ENCODE measurements at regions not wholly inside any gene's neighbourhood (a gene's known extent, or its start where the extent isn't known, plus 50 kb on each side); places are given as distances from the start of the nearest gene placed in this dataset.

- TF ChIP-seq CTCF (IDR thresholded peaks at IDR 0.05) = no peak
- no peak for TF ChIP-seq POLR2A (IDR thresholded peaks at IDR 0.05)
Measured at GRCh38 chr16:80081846-80082245, 458.9 kb upstream of the DYNLRB2 start.
